ENCODE measurements at regions not wholly inside any gene's neighbourhood (a gene's known extent, or its start where the extent isn't known, plus 50 kb on each side); places are given as distances from the start of the nearest gene placed in this dataset.

- FAIRE-seq, result no peak
- no peak for TF ChIP-seq CTCF (IDR thresholded peaks at IDR 0.05; ENCODE audit: insufficient read depth, missing control alignments)
- DNase-seq (ENCODE audit: insufficient read length, low spot score), result no peak
These were observed 67.6 kb upstream of the SLC38A4 start for GRCh38 chr12:46893434-46893833.

- TF ChIP-seq CTCF (IDR thresholded peaks at IDR 0.05; ENCODE audit: insufficient read depth, missing control alignments), result no peak
- no peak for FAIRE-seq
These were observed 69.9 kb upstream of the SLC38A4 start for GRCh38 chr12:46895726-46896125.

GRCh38 chr12:46896680-46897079 is 70.9 kb upstream of the SLC38A4 start:
- FAIRE-seq (no peak), DNase-seq (ENCODE audit: insufficient read length, low spot score) (no peak)
- no peak for TF ChIP-seq CTCF (IDR thresholded peaks at IDR 0.05; ENCODE audit: insufficient read depth, missing control alignments)

More at GRCh38 chr12:46895726-46896125, 69.9 kb upstream of the SLC38A4 start:
- no peak for DNase-seq (ENCODE audit: insufficient read length, low spot score)

- DNase-seq (ENCODE audit: insufficient read length, low spot score) (no peak), FAIRE-seq (no peak)
- TF ChIP-seq CTCF (IDR thresholded peaks at IDR 0.05; ENCODE audit: insufficient read depth, missing control alignments), result no peak
These were observed 72.5 kb upstream of the SLC38A4 start for GRCh38 chr12:46898152-46898931.

- FAIRE-seq (no peak), DNase-seq (ENCODE audit: insufficient read length, low spot score) (no peak)
- no peak for TF ChIP-seq CTCF (IDR thresholded peaks at IDR 0.05; ENCODE audit: insufficient read depth, missing control alignments)
These were observed 73.2 kb upstream of the SLC38A4 start for GRCh38 chr12:46898989-46899388.

- DNase-seq (ENCODE audit: insufficient read length, low spot score), result no peak
- no peak for TF ChIP-seq CTCF (IDR thresholded peaks at IDR 0.05; ENCODE audit: insufficient read depth, missing control alignments)
- no peak for FAIRE-seq
These were observed 75.1 kb upstream of the SLC38A4 start for GRCh38 chr12:46900734-46901463.
